GM21786 (cell line): ENCODE measurements at regions not wholly inside any gene's neighbourhood (a gene's known extent, or its start where the extent isn't known, plus 50 kb on each side); places are given as distances from the start of the nearest gene placed in this dataset.

Experiments
- ATAC-seq: cut with Tn5 transposase; IDR thresholded peaks from one replicate; pipeline ENCODE4 v1.9.1; 2021; ENCODE audit not compliant: unreplicated experiment

DNA sequence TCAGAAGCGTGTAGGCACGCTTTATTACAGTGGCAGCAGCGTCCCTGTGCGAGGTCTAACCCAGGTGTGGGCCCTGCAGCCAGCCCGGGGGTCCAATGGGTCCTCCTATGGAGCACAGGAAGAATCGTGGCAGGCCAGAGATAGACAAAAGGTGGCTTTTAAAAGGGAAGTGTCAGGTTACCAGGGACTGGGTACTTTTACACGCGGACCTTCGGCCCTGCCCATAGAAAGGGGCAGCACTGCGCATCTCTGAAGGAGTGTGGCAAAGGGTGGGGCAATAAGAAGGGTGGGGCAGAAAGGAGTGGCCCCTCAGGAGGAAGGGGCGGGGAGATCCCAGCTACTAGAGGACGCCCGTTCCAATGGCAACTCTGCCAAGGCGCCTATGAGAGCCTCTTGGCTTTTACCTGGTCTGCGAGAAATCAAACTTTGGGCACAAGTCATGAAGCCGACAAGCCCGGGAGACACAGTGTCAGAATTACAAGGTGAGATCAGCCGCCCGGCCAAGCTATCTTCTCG, 1419.8 kb downstream of the UQCRFS1 start:
- peak; percentile 74 for ATAC-seq

GRCh38 chr19:27792576-27793127, 1420.3 kb downstream of the UQCRFS1 start:
- no peak for ATAC-seq

DNA sequence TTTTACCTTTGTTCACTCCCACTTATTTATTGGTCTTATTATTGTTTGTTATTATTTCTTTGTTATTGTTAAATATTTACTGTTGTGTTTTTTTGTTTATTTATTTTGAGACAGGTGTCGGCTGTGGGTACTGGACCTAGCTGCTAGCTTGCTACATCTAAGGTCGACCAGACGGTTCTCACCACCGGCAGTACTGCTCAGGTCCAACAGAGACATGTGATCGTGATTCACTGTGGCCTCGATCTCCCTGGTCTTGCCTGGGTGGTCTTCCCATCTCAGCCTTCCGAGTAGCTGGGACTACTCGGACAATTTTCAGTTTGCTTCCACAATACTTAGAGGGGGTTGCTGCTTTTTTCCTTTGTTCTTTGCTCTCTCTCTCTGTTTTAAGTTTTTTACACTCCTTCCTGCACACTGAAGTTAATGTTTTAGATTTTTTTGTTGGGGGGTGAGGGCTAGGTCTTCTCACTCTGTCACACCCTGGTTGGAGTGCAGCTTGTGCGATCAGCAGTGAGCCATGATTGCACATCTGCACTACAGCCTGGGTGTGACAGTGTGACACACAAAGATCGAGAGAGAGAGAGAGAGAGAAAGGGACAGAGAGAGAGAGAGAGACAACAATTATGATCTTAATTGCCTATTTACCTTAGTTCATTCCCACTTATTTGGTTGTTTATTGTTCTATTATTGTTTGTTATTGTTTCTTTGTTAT, 1432.4 kb downstream of the UQCRFS1 start:
- no peak for ATAC-seq

DNA sequence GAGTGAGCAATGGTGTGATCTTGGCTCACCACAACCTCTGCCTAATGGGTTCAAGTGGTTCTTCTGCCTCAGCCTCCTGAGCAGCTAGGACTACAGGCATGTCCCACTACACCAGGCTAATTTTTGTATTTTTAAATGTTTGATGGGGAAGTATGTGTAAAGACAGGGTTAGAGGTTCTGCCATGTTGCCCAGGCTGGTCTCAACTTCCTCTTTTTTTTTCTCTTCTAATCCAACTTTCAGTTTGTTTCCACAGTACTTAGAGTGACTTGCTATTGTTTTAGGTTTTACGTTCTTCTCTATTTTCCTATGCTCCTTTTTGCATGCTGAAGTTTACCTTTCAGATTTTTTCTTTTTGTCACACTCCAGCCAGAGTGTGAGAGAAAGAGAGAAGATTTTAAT, 1433.0 kb downstream of the UQCRFS1 start:
- no peak for ATAC-seq

- ATAC-seq: no peak
These were observed 1435.2 kb downstream of the UQCRFS1 start for GRCh38 chr19:27777726-27778125.

DNA sequence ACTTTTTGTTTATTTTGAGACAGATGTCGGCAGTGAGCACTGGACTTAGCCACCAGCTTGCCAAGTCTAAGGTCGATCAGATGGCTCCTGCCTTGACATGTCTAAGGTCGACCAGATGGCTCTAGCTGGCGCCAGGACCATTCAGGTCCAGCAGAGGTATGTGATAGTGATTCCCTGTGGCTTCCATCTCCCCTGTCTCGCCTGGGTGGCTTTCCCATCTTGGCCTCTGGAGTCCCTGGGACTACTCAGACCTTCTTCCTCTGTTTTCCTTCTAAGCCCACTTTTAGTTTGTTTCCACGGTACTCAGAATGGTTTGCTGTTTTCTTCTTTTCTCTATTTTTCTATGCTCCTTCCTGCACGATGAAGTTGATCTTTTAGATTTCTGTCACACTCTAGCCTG, 1435.7 kb downstream of the UQCRFS1 start:
- no peak for ATAC-seq

DNA sequence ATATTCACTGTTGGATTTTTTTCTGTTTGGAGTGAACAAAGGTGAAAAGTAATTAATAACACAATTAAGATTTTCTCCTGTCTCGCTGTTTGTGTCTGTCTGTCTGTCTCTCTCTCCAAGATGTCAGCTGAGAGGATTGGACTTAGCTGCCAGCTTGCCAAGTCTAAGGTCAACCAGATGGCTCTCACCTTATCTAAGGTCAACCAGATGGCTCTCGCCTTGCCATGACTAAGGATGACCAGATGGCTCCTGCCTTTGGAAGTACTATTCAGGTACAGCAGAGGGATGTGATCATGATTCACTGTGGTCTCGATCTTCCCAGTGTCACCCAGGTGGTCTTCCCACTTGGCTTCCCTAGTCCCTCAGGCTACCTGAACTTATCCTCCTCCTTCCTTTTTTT, 1436.4 kb downstream of the UQCRFS1 start:
- ATAC-seq: no peak

DNA sequence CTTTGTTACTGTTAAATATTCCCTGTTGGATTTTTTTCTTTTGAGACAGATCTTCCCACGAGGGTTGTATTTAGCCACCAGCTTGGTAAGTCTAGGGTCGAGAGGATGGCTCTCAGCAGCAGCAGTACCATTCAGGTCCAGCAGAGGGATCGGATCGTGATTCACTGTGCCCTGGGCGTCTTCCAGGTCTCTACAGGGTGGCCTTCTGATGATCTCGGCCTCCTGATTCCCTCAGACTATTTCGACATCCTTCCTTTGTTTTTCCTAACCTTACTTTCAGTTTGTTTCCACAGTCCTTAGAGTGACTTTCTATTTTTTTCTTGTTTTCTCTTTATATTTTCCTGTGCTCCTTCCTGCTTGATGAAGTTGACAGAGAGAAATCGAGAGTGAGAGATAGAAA, 1436.9 kb downstream of the UQCRFS1 start:
- ATAC-seq: no peak

GRCh38 chr19:27775395-27775794, 1437.6 kb downstream of the UQCRFS1 start:
- ATAC-seq: no peak

GRCh38 chr19:27774827-27775226, 1438.1 kb downstream of the UQCRFS1 start:
- ATAC-seq: no peak

GRCh38 chr19:27774337-27774736, 1438.6 kb downstream of the UQCRFS1 start:
- no peak for ATAC-seq

DNA sequence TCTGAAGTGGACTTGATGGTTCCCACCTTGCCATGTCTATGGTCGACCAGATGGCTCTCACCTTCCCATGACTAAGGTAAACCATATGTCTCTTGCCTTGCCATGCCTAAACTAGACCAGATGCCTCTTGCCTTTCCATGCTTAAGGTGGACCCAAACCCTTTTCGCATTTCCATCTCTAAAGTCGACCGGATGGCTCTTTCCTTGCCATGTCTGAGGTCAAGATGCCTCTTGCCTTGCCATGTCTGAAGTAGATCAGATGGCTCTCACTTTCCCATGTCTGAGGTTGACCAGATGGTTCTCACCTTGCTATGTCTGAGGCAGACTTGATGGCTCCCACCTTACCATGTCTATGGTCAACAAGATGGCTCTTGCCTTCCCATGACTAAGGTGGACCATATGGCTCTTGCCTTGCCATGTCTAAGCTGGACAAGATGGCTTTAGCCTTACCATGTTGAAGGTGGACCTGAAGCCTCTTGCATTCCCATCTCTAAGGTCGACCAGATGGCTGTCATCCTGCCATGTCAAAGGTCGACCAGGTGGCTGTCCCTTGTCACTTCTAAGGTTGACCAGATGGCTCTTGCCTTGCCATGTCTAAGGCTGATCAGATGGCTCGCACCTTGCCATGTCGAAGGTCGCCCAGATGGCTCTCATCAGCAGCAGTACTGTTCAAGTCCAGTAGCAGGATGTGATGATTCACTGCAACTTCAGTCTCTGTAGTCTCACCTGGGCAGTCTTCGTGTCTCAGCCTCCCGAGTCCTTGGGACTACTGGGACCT, 1439.4 kb downstream of the UQCRFS1 start:
- no peak for ATAC-seq

- ATAC-seq: no peak
These were observed 1440.9 kb downstream of the UQCRFS1 start for GRCh38 chr19:27772059-27772458.

DNA sequence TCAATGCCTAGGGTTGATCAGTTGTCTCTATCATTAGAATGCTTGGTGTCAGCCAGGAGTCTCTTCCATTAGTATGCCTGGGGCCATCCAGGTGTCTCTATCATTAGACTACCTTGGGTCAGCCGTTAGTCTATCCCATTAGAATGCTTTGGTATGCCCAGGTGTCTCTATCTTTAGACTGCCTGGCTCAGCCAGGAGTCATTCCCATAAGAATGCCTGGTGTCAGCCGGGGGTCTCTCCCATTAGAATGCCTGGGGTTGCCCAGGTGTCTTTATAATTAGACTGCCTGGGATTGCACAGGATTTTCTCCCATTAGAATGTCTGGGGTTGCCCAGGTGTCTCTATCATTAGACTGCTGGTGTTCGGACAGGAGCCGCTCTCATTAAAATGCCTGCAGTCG, 1442.9 kb downstream of the UQCRFS1 start:
- no peak for ATAC-seq

- ATAC-seq: no peak
These were observed 1445.7 kb downstream of the UQCRFS1 start for GRCh38 chr19:27767234-27767633.

DNA sequence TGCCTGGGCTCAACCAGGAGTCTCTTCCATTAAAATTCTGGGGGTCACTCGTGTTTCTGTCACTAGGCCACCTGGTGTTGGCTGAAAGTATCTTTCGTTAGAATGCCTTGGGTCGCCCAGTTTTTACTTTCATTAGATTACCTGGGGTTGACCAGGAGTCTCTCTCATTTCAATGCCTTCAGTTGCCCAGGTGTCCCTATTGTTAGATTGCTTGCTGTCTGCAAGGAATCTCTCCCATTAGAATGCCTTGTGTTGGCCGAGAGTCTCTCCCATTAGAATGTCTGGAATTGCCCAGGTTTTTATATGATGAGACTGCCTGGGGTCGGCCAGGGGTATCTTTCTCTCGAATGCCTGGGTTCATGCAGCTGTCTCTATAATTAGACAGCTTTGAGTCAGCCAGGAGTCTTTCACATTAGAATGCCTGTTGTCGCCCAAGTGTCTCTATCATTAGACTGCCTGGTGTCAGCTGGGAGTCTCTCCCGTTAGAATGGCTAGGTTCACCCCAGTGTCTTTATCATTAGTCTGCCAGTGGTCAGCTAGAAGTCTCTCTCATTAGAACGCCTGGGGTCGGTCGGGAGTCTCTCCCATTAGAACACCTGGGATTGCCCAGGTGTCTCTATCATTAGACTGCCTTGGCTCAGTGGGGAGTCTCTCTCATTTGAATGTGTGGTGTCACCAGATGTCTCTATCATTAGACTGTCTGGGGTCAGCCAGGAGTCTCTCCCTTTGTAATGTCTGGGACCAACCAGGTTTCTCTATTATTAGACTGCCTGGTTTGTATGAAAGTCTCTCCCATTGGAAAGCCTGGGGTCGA, 1446.8 kb downstream of the UQCRFS1 start:
- ATAC-seq: no peak

DNA sequence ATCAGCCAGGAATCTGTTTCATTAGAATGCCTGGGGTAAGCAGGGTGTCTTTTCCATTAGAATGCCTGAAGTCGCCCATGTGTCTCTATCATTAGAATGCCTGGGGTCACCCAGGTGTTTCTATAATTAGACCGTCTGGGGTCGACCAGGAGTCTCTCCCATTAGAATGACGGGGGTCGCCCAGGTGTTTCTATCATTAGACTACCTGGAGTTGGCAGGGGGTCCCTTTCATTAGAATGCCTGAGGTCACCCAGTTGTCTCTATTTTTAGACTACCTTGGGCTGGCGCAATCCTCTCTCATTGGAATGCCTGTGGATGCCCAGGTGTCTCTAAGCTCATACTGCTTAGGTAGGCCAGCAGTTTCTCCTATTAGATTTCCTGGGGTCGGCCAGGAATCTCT, 1447.6 kb downstream of the UQCRFS1 start:
- no peak for ATAC-seq

GRCh38 chr19:27764186-27764804, 1448.7 kb downstream of the UQCRFS1 start:
- ATAC-seq: no peak

DNA sequence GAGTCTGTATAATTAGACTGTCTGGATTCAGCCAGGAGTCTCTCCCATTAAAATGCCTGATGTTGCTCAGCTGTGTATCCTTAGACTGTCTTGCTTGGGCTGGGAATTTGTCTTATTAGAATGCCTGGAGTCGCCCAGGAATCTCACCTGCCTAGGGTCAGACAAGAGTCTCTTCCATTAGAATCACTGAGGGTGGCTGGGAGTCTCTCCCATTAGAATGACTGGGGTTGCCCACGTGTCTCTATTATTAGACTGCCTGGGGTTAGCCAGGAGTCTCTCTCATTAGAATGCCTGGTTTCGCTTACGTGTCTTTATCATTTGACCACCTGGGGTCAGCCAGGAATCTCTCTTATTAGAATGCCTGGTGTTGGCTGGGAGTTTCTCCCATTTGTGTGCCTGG, 1450.0 kb downstream of the UQCRFS1 start:
- no peak for ATAC-seq

DNA sequence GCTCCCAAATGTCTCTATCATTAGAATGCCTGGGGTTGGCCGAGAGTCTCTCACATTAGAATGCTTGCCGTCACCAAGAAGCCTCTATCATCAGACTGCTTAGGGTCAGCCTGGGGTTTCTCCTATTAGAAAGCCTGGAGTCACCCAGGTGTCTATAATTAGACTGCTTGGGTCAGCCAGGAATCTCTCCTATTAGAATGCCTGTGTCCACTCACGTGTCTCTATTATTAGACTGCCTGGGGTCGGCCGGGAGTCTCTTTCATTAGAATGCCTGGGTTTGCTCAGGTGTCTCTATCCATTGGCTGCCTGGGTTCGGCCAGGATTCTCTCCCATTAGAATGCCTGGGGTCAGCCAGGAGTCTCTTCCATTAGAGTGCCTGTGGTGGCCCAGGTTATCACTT, 1453.1 kb downstream of the UQCRFS1 start:
- no peak for ATAC-seq
